Inferior parietal cortex (tissue), 1 donor: ENCODE measurements at regions not wholly inside any gene's neighbourhood (a gene's known extent, or its start where the extent isn't known, plus 50 kb on each side); places are given as distances from the start of the nearest gene placed in this dataset.
A peak's percentile ranks its signal among the peaks of the same experiment; 100 is the strongest.

Source experiments
- DNase-seq: peaks from one replicate; pipeline ENCODE4 v3.0.0-alpha.2; 2016; ENCODE audit errors: extremely low spot score

DNA sequence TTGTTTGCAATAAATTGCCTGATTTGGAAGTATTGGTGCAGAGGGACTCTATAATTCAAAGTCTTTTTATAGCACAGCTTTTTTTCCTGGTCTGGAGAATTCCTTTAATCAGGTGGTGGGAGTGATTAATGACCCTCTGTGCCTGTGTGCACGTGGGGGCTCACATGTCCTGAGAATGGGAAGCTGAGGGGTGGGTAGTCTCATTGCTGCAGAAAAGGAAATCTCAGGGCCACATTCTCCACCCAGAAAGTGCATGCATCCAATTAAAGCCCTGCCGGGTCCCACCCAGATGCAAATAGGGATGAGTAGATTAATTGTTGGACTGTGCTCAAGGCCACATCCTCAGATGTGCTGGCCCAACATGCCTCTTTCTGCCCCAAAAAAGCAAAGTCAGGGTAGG, 324.7 kb downstream of the CXCL12 start:
- no peak for DNase-seq

DNA sequence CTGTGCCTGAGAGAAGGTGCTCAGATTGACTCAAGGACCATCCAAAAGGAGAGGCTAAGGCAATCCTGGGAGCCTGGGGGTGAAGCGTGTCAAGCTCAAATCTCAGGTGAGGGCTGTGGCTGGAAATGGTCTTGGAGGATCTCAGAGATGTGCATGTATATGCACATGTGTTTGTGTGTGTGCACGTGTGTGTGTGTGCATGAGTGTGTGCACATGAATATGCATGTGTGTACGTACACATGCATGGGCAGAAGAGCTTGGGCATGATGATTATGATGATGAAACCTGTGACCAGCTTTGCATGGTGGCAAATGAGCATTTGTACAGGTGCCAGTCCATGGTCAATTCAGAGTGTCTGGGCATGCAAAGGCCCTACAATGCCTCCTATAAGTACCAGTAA, 326.6 kb downstream of the CXCL12 start:
- DNase-seq, result no peak

DNA sequence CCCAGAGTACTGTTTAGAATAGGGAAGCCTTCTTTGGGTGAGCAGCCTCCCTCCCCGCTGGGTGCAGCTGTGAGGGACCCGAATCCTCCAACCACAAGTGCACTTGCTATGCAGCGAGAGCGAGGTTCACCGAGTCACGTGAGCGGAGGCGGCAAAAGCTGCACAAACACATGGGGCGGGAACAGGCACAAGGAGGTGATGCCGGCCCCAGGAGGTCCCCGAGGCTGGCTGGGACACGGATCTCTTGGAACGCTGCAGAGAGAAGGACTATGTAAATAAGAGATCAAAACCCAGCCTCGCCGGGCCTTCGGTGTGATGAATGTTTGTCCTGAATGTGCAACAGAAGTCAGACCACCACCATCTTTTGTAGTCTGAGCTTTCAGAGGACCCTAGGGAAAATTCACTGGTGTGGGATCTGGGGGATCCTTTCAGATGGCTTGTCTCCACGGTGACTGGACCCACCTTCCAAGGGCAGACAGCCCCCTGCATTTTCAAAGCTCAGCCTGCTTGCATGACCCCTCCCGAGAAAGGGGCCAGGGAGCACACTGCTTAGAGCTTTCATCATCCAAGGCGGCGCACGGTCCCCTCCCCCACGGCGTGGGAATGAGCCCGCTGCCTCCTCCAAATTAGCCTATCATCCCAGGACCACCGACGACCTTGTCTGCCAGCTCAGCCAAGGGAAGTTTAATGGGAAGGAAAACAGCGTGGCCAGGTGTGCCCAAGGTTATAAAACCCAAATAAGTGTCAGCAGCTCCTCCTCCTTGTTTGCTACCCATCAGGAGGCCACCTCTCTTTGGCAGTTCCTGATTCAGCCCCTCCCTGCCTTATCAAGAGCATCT, 327.7 kb downstream of the CXCL12 start:
- no peak for DNase-seq

DNA sequence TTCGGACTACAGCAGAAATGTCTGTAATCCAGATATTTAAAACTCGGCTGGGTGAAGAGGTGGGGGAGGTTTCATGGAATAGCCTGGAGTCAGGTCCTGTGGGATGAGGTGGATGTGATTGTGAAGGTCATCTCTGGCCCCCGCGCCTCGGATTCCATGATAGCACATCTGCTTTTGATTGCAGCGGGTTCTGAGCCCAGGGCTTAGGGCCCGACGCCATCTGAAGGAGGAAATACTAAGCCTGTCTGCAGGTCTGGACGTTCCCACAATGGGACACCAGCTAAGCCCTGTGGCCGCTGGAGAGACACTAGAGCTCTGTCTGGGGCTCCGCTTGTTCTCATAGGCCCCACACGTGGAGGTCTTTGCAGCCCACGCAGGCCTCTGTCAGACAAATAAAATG, 328.7 kb downstream of the CXCL12 start:
- DNase-seq, result no peak

DNA sequence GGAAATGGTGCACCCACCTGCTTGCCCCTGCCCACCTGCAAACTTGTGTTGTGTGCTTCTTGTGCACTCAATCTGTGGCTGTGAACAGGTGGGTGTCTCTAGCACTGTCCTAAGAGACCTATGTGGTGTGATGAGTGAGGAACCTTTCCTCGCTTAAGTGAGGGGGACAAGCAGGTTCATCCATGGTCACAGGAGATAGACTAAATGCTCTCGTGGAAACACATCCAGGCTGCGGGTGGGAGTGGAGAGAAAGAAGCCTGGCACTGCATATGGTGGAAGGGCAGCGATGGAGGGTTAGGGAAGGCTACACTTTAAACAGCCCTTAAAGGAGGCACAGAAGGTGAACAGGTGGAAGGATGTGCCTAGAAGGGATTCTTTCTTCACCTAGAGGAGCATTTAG, 330.9 kb downstream of the CXCL12 start:
- no peak for DNase-seq

DNA sequence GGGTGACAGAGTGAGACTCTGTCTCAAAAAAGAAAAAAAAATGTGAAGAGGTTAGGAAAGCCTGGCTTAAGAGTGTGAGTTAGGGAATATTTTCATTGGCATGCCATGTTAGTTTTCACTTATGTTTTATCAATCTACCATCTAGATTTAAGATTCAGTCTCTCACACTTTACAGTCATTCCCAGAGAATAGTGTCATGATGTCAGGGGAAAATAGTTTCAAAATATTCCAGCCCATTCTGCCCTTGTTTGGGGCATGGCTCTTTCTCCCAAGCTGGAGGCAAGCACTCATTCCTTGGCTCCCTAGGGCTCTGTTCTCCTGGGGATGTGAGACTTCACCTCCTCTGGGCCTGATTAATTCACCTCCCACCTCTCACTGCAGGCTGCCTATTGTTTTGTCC, 331.5 kb downstream of the CXCL12 start:
- DNase-seq, result no peak

DNA sequence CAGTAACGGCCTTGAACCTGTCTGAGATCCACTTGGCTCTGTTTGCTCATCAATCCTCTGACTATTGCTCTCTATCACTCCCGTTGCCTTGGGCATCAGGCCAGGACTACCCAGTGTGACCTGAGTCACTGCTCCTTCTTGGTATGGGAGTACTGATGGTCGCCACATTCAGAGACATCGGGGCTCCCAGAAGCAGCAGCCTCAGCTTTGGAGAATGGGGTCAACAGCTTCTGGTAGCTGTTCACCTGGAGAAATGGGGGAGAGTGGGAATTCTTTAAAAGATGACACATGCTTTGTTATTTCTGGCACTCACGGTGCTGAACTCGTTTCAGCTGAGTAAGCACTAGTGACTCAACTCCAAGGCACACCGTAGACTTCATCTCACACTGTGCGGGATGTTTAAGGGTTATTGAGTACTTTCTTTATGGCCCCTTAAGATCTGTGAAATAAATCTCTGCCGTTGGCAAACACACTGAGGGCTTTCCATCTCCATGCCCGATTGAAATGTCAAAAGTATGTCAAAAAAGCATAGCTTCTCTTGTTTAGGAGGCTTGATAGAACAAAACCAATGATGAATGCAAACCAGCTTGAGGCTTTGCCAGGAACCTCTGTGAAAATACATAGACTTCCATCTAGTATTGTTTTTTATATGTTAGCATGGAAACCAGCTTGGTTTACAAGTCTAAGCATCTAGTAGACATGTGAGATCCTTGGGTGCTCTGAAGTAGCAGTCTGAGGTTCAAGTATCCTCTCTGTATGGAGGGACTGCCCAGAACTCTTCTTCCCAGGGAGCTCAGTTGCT, 333.1 kb downstream of the CXCL12 start:
- no peak for DNase-seq

DNA sequence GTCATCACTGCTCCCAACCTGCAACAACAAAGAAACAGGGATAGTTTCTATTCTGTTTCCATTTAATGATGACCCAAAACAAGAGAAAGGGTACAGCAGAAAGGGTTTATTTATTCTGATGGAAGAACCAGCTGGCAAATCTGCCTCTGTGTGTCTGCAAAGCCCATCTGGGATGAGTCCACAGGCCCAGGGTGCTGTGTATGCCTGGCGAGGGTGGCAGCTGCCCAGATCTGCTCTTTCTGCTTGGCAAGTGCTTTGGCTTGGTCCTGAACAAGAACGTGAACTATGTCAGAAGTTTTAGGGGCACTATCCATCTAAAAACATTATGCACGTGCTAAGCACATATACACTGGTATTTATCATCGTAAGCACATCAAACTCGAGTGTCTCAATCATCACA, 333.8 kb downstream of the CXCL12 start:
- no peak for DNase-seq

DNA sequence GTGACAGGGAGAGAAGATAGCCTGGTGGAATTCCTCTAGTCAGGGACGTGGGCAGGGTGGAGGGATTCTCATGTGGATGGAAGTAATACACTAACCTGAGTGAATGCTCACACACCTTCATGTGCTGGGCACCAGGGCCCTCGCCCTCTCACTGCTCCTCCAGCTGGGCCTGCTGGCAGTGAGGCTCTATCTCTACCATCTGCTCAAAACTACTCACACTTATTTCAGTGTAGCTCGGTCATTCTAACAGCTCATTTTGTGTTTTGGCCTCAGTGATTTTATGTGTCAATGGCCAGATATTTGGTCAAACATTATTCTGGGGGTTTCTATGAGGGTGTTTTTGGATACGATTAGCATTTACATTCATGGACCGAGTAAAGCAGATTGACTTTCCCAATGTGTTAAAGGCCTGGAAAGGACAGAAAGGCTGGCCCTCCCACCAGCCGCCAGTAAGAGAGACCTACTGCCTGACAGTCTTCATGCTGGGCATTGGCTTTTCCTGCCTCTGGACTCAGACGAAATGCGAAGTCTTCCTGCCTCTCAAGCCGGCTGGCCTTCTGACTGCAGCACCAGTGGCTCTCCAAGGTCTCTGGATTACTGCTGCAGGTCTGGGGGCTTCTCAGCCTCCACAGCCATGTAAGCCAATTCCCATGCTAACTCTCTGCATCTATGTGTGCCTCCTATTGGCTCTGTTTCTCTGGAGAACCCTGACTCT, 335.4 kb downstream of the CXCL12 start:
- DNase-seq, result no peak

DNA sequence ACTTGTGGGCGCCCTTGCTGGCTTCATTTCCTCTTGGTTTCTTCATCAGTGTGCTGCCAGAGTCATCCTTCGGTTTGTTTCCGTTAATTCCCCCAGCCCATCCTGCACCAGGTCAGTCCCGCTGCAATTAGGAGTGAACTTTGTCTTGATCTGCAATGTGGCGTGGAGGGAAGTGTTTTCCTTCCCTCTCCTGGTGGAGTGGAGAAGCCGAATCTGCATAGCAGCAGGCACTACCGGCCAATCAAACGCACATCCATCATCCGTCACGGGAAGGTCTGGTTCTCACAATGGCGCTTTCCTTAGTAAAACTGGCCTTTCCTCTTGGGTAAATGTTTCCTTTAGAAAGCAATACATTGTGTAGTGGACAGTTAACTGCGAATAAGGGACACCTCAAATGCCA, 337.5 kb downstream of the CXCL12 start:
- DNase-seq, result no peak

DNA sequence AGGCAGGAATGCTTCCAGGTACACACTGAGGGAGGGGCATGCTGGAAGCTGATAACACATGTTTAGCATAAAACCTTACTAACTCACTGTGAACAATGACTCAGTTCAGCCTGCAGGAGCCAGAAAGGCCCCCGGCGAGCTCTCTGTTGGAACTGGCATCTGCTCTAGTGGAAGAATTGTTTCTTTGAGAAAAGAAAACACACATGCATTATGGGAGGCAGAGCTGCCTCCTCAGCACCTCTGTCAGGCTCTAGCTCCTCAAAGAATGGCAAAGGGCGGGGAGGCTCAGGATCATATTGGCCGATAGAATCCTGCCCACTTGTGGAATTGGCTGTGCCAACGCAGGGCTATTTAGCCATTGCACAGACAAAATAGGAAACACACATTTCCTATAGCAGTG, 338.3 kb downstream of the CXCL12 start:
- peak; percentile 29 for DNase-seq

DNA sequence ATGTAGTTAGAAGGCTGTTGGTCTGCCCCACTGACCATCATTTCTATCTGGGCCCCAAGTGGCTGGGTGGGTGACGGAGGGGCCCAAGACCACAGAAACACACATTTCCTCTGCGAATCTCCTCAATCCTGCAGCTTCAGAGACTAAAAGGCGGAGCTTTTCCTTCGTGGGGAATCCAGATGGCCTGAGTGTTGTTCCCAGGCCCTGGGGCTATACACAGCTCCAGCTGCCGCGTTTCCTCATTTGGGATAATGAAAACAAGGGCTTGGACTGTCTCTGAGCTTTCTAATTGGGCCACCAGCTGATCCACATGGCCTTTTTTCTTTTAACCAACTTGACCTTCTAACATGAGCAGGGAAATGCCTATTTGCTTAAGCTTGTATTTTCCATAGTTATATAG, 339.9 kb downstream of the CXCL12 start:
- DNase-seq, result no peak

DNA sequence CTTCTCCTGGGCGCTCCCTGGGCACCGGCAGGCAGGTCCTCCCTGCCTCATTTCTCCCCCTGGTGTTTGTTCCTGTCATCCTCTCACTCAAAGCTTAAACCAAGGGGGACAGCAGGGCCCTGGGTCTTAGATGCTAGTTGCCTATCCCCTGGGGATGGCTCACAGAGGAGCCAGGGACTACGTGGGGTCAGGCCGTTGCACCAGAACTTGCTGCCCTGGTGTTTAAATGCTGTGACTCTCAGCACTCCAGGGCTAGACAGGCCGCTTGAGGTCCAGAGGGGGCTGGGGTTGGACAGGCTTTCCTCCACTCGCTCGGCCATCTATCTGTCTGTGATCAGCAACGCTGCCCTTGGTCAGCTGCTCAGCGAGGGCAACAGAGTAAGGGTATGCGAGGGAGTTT, 340.3 kb downstream of the CXCL12 start:
- no peak for DNase-seq

DNA sequence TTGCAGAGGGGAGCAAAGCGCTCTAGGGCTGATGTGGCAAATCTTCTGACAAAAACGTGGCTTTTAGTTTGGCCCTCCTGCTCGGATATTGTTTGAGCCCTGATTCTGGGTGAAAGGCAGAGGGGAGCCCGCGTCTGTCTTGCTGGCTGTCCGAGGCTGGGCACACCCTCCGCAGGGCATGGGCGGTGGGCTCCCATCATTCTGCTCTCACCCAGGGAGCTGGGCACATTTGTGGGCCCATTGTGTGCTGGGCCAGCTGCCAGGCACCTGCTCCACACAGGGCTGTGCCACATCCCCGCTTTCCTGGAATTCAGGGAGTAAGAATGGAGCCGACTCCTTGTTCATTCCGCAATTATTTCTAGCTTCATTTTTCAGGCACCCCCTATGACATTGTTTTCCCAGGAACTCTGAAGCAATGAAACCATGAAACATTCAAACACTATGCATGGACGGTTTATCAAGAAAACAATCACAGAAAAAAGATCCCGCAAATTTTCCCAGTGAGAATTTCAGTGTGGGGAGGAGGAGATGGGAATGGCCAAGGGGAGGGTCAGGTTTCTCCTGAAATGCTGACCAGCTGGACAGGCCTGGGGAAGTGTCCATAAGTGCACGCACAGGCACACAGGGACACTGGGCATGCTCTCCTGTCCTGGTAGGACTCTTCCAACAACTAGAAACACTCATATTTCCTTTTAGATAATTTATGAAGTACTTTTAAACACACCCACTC, 341.1 kb downstream of the CXCL12 start:
- DNase-seq, result no peak

DNA sequence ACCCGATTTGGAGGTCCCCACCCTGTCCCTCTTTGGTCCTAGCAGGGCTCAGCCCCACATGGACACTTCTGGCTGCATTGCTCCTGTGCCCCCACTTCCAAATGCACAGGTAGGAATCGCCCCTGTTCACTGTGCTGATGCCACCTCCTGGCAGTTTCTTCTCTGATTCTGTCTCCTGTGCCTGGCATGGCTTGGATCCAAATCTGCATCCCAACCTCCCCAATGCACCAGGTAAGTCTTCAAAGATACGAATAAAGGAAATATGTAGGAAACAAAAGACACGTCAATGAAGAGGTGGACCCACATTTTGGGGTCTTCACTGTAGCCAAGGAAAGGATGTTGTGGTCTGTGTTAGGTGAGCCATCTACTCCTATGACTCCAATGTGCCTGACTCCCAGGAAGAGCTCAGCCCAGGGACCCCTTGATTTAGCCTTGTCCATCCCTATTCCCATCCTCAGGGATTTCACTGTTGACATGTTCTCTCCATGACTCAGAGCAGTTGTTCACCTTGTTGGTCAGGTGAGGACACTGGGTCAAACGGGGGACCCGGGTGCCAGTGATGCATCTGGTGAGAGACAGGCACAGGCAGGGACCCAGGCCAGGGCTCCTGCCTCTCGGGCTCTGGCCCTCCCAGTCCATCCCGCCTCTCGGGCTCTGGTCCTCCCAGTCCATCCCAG, 341.8 kb downstream of the CXCL12 start:
- no peak for DNase-seq

DNA sequence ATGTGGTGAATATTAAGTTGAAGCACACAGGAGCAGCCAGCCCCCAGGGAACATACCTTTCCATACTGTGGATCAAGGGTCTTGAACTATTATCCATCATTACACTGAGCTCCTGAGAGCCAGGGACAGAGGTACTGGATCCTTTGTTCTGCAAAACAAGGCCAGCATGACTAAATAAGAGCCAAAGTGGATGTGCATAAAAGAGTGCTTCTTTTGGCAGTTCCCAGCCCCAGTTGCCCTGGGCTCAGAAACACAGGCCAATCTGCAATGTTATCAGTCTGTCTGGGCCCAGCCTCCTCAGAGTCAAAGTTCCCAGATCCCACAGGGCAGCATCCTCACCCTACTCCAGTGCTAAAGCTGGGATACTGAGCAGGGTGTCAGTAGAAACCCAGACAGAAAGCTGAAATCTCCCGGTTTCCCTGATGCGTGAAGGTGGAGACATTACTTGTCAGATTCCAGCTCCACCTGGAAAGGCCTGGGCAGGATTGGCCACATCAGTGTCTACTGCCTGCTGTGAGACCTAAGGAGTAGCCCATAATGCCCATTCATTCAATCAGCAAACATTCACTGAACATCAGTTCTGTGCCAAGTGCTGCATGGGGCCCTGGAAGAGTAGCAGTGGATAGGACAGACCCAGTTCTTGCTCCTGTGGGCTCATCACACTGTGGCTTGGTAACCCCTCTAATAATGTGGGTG, 342.7 kb downstream of the CXCL12 start:
- DNase-seq, result no peak

DNA sequence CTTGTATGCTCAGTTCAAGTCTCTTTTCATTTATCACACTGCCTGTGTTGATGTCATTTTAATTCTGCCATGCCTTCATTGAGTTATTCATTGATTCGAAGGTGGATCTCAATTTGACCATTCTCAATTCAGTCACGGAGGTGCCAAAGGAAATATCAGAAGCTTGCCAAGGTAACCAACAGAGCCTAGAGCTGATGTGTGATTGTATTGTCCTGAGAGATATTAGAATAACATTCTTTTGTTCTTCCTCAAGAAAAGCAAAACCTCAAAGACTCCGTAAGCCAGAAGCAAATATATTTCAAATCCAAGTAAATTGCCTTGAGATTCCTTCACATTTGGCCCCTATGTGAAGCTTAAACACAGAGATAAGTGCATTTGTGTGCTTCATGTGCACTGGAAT, 345.3 kb downstream of the CXCL12 start:
- DNase-seq, result no peak

DNA sequence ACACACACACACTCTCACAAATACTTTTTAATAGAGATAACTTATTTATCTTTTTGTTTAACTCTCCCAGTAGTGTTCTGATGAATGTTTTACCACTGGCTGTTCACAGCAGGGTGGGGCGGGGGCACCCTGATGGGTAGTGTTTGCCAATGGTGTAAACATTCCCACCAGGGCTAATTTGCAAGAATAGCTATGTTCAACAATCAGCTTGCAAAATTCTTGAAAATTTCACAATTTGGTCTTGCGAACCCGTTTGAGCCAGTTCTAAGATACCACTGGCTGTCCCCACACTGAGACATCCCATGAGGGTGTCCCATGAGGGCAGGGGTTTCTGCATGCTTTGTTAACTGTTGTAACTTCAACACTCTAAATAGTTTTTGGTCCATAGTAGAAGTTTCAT, 348.5 kb downstream of the CXCL12 start:
- DNase-seq, result no peak

DNA sequence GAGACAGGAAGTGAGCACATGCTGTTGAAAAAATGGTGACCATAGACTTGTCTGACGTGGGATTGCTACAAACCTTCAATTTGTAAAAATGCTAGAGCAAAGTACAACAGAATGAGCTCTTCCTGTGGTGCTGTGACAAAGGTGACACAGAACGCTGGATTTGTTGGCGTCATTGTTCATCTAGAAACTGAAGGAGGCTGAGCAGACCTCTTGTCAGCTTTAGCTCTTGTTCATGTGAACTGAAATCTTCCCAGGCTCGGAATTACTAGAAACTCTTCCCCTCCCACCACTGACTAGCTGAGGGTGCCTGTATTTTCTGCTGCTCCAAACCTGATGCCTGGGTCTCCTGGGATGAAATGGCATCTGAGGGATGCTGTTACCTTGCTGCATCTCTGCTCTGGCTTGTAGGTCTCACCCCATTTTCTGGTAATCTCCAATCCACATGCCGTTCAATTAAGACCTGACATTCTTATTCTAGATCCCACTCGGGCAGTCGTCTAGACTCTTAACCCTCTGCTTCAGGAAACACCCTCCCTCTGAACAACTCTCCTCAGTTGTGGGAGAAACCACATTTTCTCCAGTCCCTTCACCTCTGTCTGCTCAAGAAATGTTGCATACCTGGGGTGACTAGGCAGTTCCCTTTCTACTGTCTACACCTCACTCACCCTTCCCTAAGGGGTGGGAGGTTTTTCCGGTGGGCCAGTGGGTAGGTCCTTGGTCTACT, 349.3 kb downstream of the CXCL12 start:
- no peak for DNase-seq

DNA sequence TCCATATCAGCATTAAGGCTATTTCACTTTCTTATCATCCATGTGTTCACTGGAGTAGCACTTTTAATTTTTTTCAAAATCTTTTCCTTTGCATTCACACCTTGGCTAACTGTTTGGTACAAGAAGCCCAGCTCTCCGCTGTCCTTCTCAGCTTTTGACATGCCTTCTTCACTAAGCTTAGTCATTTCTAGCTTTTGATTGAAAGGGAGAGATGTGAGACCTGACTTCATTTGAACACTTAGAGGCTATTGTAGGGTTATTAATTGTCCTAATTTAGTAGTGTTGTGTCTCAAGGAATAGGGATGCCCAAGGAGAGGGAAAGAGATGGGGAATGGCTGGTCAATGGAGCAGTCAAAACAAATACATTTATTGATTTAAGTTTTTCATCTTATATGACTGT, 350.0 kb downstream of the CXCL12 start:
- DNase-seq, result no peak
